HUES48 (cell line): ENCODE measurements at regions not wholly inside any gene's neighbourhood (a gene's known extent, or its start where the extent isn't known, plus 50 kb on each side); places are given as distances from the start of the nearest gene placed in this dataset.

Source experiments
- H3K27ac ChIP-seq: one replicate; pipeline ENCODE4 v1.7.0; 2013; ENCODE audit warnings: low read depth, low read length, inconsistent platforms
- H3K27me3 ChIP-seq: 2 replicates; pipeline ENCODE4 v1.6.1; 2013; ENCODE audit warnings: mild to moderate bottlenecking, low read length; ENCODE audit not compliant: control insufficient read depth, insufficient read depth
- H3K36me3 ChIP-seq: 2 replicates; pipeline ENCODE4 v1.6.1; 2013; ENCODE audit warnings: low read length; ENCODE audit not compliant: control insufficient read depth, insufficient read depth
- H3K4me1 ChIP-seq: 2 replicates; pipeline ENCODE4 v1.6.1; 2013; ENCODE audit warnings: mild to moderate bottlenecking, low read length; ENCODE audit not compliant: control insufficient read depth, insufficient read depth
- H3K4me3 ChIP-seq: 2 replicates; pipeline ENCODE4 v1.5.1; 2013; ENCODE audit warnings: mild to moderate bottlenecking, low read depth, low read length
- H3K9ac ChIP-seq: 2 replicates; pipeline ENCODE4 v1.6.1; 2013; ENCODE audit warnings: mild to moderate bottlenecking, low read depth, low read length, moderate library complexity
- H3K9me3 ChIP-seq: 2 replicates; pipeline ENCODE4 v1.6.1; 2013; ENCODE audit warnings: low read length; ENCODE audit not compliant: control insufficient read depth, insufficient read depth

DNA sequence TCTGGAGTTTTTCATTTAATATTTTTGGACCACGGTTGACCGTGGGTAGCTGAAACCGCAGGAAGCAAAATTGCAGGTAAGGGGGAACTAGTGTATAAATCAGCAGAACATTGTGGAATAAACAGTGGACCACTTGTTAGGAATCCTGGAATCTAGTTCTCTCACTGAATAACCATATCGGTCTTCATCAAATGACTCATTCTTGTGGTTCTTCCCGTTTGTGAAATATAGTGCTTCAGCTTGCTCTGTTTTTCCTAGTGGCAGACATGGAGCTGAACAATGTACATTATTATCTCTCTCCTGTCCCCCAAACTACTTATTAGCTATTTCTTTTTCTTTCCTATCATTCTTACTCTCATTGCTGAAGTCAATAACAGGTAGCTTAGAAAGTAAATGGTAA is 61.9 kb downstream of the HSPA13 start:
- Histone ChIP-seq H3K9me3 (no peaks in the 10 kb centered on the region), H3K27me3 (no peaks in the 10 kb centered on the region), H3K4me3 (no peak overlapping the region), H3K27ac (no peak overlapping the region), H3K9ac (no peak overlapping the region), H3K36me3 (no peaks in the 10 kb centered on the region), H3K4me1 (no peaks in the 10 kb centered on the region; the same call in 1 of the 2 replicates)

- Histone ChIP-seq H3K27ac (no peak overlapping the region), H3K27me3 (no peaks in the 10 kb centered on the region), H3K4me3 (no peak overlapping the region), H3K4me1 (no peaks in the 10 kb centered on the region; the same call in 1 of the 2 replicates), H3K9me3 (no peaks in the 10 kb centered on the region), H3K9ac (no peak overlapping the region), H3K36me3 (no peaks in the 10 kb centered on the region)
These were observed 63.1 kb downstream of the HSPA13 start for GRCh38 chr21:14319805-14320204.

- no peaks in the 10 kb centered on the region; the same call in 1 of the 2 replicates for H3K4me1 ChIP-seq
These were observed 64.4 kb downstream of the HSPA13 start for GRCh38 chr21:14318578-14318977.

DNA sequence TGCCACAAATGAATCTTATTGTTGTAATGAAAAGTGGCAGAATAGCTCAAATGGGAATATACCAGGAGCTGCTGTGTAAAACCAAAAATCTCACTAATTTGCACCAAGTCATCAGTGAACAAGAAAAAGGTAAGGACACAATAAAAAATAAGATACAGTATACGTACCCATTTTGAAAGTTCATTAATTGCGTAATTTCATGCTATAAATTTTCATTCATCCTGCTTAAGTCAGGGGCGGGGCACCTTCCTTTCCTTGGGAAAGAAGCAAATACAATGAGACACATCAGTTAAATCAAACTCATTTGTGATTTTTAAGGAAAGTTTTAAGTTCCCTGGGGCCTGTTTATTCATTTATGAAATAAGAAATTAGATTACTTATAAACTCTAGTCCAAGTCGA is 65.4 kb downstream of the HSPA13 start:
- Histone ChIP-seq H3K27me3 (no peaks in the 10 kb centered on the region), H3K36me3 (no peaks in the 10 kb centered on the region), H3K4me1 (no peaks in the 10 kb centered on the region; the same call in 1 of the 2 replicates), H3K27ac (no peak overlapping the region), H3K4me3 (no peak overlapping the region), H3K9ac (no peak overlapping the region), H3K9me3 (no peaks in the 10 kb centered on the region)

More at GRCh38 chr21:14318578-14318977, 64.4 kb downstream of the HSPA13 start:
- Histone ChIP-seq H3K9ac (no peak overlapping the region), H3K36me3 (no peaks in the 10 kb centered on the region), H3K27ac (no peak overlapping the region), H3K9me3 (no peaks in the 10 kb centered on the region), H3K4me3 (no peak overlapping the region), H3K27me3 (no peaks in the 10 kb centered on the region)

GRCh38 chr21:14313300-14313699 is 69.6 kb downstream of the HSPA13 start:
- Histone ChIP-seq H3K9me3 (no peaks in the 10 kb centered on the region), H3K4me3 (no peak overlapping the region), H3K27ac (no peak overlapping the region), H3K36me3 (no peaks in the 10 kb centered on the region), H3K4me1 (peaks cover 16% of the 10 kb centered on the region; the same call in 1 of the 2 replicates), H3K27me3 (no peaks in the 10 kb centered on the region), H3K9ac (no peak overlapping the region)

GRCh38 chr21:14312871-14313270 is 70.1 kb downstream of the HSPA13 start:
- no peaks in the 10 kb centered on the region for H3K27me3 ChIP-seq
- no peaks in the 10 kb centered on the region for H3K36me3 ChIP-seq
- H3K9me3 ChIP-seq = no peaks in the 10 kb centered on the region
- peaks cover 17% of the 10 kb centered on the region; the same call in 1 of the 2 replicates for H3K4me1 ChIP-seq
- H3K4me3 ChIP-seq = no peak overlapping the region
- no peak overlapping the region for H3K27ac ChIP-seq
- no peak overlapping the region for H3K9ac ChIP-seq

DNA sequence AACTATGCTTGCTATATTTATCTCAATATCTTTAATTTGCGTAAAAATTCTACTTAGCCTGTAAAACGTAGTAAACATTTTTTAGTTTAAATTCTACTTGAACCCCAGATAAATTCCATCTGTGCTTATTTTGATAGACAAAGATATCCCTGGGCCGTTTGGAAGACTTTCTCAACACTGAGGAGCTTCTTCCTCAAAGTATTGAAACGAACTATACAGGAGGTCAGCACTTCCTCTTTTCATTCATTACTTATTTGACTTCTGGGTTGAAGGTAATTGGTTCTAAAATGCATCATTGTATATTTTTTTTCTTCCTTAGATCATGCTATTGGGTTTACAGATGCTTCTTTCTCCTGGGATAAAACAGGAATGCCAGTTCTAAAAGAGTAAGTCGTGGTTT is 74.7 kb downstream of the HSPA13 start:
- H3K9me3 ChIP-seq = no peaks in the 10 kb centered on the region
- H3K4me3 ChIP-seq = no peak overlapping the region
- H3K9ac ChIP-seq = no peak overlapping the region
- no peaks in the 10 kb centered on the region for H3K27me3 ChIP-seq
- no peaks in the 10 kb centered on the region for H3K36me3 ChIP-seq
- H3K27ac ChIP-seq = no peak overlapping the region
- H3K4me1 ChIP-seq = peaks cover 20% of the 10 kb centered on the region; the same call in 1 of the 2 replicates

DNA sequence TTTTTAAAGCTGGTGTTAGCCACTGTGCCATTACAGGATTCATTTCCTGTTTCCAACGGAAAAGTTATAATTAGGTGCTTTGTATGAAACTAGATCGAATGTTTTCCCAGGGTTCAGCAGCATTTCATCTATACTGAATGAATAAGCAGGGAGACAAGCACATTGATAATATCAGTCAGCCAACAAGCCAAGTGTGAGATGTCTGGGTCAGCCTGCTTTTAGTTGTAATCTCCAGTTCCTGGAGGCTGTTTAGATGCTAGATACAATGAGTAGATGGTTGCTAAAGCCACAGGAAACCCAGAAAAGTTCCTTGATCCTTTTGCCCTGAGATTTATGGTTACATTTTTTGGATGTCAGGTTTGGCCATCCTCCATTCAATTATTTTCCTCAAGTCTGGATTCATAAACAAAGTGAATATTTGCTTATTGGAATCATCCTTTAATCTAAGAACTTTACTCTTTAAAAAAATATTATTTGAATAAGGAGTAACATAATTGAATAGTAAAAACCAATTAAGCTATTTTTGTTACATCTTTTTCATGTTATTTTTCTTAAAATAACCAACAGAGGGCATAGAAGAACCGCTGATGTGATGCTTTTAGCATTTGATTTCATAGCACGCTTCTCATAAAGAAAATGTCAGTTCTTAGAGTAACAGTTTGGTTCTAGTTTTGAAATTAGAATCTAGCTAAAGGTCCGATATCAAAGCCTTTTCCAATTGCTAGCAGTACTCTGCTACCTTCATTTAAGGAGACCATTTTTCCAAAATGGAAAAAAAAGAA is 76.6 kb downstream of the HSPA13 start:
- H3K27me3 ChIP-seq = no peaks in the 10 kb centered on the region
- no peaks in the 10 kb centered on the region for H3K36me3 ChIP-seq
- H3K9me3 ChIP-seq = no peaks in the 10 kb centered on the region
- no peak overlapping the region for H3K27ac ChIP-seq
- no peak overlapping the region for H3K9ac ChIP-seq
- no peak overlapping the region for H3K4me3 ChIP-seq
- peaks cover 20% of the 10 kb centered on the region; the same call in 1 of the 2 replicates for H3K4me1 ChIP-seq

DNA sequence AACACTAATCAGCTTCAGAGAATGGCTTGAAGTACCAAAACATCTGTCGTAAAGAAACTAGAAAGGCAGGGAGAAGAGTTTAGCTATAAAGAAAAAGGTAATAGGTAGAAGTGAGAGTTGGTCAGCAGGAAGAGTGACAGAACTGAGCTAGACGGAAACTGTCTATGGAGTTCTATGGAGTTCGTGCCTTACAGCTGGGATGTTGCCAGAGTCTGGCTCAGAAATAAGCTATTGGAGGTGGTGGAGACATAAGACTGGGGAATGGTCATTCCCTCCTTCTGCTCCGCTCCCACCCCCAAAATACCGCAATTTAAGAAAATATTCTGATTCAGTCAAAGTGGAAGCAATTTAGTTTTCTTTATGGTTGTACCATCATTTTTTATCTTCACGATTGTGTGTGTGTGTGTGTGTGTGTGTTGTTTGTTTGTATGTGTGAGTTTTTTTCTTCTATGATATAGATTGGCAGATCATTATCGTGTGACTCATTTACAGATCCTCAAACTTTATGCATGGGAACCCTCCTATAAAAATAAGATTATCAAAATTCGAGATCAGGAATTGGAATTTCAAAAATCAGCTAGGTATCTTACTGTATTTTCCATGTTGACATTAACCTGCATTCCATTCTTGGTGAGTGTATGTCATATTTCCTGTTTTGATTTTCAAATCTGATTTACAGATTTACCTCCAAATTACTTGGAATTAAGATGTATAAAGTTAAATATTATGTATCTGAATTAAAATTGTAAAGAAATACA is 79.0 kb downstream of the HSPA13 start:
- H3K9me3 ChIP-seq = no peaks in the 10 kb centered on the region
- H3K9ac ChIP-seq = no peak overlapping the region
- H3K36me3 ChIP-seq = no peaks in the 10 kb centered on the region
- no peak overlapping the region for H3K27ac ChIP-seq
- H3K4me3 ChIP-seq = no peak overlapping the region
- peaks cover 10% of the 10 kb centered on the region; the same call in 1 of the 2 replicates for H3K4me1 ChIP-seq
- H3K27me3 ChIP-seq = no peaks in the 10 kb centered on the region

DNA sequence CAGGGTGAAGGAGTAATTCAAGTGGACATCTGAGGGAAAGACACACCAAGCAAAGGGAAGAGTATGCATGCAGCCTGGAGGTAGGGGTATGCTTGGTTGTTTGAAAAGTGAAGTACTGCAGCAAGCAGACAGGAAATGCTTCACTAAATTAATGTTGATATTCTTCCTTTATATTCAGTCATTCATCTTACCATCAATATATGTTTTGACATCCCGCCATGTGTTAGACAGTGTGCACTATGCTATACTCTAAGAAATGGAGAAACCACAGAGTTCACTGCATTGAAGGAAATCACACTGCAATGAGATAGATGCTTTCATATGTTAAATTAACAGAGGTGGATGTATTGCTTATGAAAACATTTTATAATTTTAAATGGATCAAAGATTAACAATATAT is 82.9 kb downstream of the HSPA13 start:
- Histone ChIP-seq H3K4me3 (no peak overlapping the region), H3K9ac (no peak overlapping the region), H3K27ac (no peak overlapping the region), H3K27me3 (no peaks in the 10 kb centered on the region), H3K9me3 (no peaks in the 10 kb centered on the region), H3K36me3 (no peaks in the 10 kb centered on the region), H3K4me1 (peaks cover 9% of the 10 kb centered on the region; the same call in 1 of the 2 replicates)

DNA sequence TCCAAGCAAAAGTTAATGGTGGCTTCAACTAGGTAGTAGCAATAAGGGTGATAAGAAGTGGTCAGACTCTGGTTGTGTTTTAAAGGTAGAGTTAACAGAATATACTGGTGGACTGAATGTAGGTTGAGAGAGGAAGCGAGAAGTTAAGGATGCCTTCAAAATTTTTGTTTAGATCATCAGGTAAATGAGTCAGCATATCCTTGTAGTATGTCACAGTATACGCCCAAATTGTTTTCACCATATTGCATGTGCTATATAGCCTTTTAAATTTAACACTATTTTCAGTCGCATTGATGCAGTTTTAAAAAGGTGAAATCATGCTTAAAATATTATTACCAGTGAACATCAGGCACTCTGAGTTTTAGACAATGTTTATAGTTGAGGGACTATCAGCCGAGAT is 74.6 kb downstream of the RBM11 start:
- no peaks in the 10 kb centered on the region for H3K4me1 ChIP-seq
- H3K27ac ChIP-seq = no peak overlapping the region
- no peaks in the 10 kb centered on the region for H3K36me3 ChIP-seq
- no peaks in the 10 kb centered on the region for H3K27me3 ChIP-seq
- no peak overlapping the region for H3K9ac ChIP-seq
- H3K4me3 ChIP-seq = no peak overlapping the region
- no peaks in the 10 kb centered on the region for H3K9me3 ChIP-seq
